ENCODE measurements at regions not wholly inside any gene's neighbourhood (a gene's known extent, or its start where the extent isn't known, plus 50 kb on each side); places are given as distances from the start of the nearest gene placed in this dataset.

DNA sequence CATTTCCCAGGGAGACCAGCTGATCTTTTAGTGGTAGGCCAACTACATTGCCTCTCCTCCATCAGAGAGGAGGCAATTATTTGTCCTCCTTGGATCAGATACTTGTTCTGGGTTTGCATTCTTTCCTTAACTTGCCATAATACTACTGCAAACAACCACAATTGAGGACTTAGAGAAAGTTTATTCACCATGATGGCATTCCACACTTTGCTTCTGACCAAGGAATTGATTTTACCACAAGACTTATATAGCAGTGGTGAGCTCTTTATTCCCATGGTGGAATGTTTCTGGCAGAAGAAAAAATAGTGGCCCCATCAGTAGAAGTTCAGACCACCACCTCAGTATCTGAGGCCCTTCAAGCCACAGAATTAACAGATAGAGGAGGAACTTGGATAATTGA lies 123.9 kb upstream of the PPP3CA start:
- no peaks in the 10 kb centered on the region for H3K9me3 ChIP-seq (replicated peaks; ENCODE audit: control insufficient read depth, insufficient read depth, low read length)
- H4K20me1 ChIP-seq (ENCODE audit: control insufficient read depth, insufficient read depth) = no peaks in the 10 kb centered on the region
- H3K79me2 ChIP-seq (ENCODE audit: control insufficient read depth, insufficient read depth, low read length) = no peaks in the 10 kb centered on the region
- in situ Hi-C loops (cut with MboI) (no loop called here), intact Hi-C loops (cut with micrococcal nuclease; ENCODE audit: unreplicated experiment) (no loop called here)
- no peak for DNase-seq (ENCODE audit: low read depth, low spot score)
- ATAC-seq = no peak
- no peaks in the 10 kb centered on the region for H3K36me3 ChIP-seq (ENCODE audit: control insufficient read depth in 2 of 2, insufficient read depth in 2 of 2, low read length in 1 of 2)
- H3K27ac ChIP-seq (ENCODE audit: control insufficient read depth, insufficient read depth) = no peak overlapping the region
- no peak overlapping the region for H2AFZ ChIP-seq (ENCODE audit: control insufficient read depth, low read depth, low read length)
- ChIA-PET RAD21 (ENCODE audit: unreplicated experiment) (no interaction called here), CTCF (no interaction called here), POLR2A (no interaction called here), SMC1A (ENCODE audit: uncharacterized antibody, unreplicated experiment) (no interaction called here)
- FAIRE-seq = no peak
- no peak overlapping the region for H3K4me3 ChIP-seq
- no TSS peak for BruUV-seq (replicated peaks)
- no peaks in the 10 kb centered on the region for H3K4me1 ChIP-seq (ENCODE audit: control insufficient read depth, insufficient read depth, low read length)
- TF ChIP-seq TAF1 (IDR thresholded peaks at IDR 0.05; ENCODE audit: borderline replicate concordance, low read depth, low read length) (no peak), ZBTB11 (CRISPR knock-in tag; IDR thresholded peaks at IDR 0.05) (no peak), HDAC6 (IDR thresholded peaks at IDR 0.05; ENCODE audit: unreplicated experiment) (no peak), SRF (IDR thresholded peaks at IDR 0.05; ENCODE audit: low read depth in 2 of 2, low read length in 2 of 2) (no peak), PML (IDR thresholded peaks at IDR 0.05; ENCODE audit: low read length) (no peak), RAD21 (IDR thresholded peaks at IDR 0.05; ENCODE audit: insufficient read depth, low read depth, low read length) (no peak), NRF1 (conservative IDR thresholded peaks at IDR 0.05; ENCODE audit: low read depth, low read length) (no peak), SIN3A (IDR thresholded peaks at IDR 0.05; ENCODE audit: low read depth, low read length) (no peak), GATAD2B (conservative IDR thresholded peaks at IDR 0.05; ENCODE audit: low read depth) (no peak), NR2C1 (IDR thresholded peaks at IDR 0.05) (no peak), CBFB (IDR thresholded peaks at IDR 0.05; ENCODE audit: low read depth) (no peak), TARDBP (IDR thresholded peaks at IDR 0.05; ENCODE audit: borderline replicate concordance) (no peak), MYC (IDR thresholded peaks at IDR 0.05; ENCODE audit: insufficient read depth, insufficient read length, insufficient replicate concordance, low read length, severe bottlenecking) (no peak), ATF7 (IDR thresholded peaks at IDR 0.05; ENCODE audit: low read depth) (no peak), MEF2B (IDR thresholded peaks at IDR 0.05; ENCODE audit: partially characterized antibody, poor library complexity, severe bottlenecking) (no peak), RUNX3 (IDR thresholded peaks at IDR 0.05; ENCODE audit: low read length) (no peak)
- TF ChIP-seq, protein P1, sequence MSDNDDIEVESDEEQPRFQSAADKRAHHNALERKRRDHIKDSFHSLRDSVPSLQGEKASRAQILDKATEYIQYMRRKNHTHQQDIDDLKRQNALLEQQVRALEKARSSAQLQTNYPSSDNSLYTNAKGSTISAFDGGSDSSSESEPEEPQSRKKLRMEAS (IDR thresholded peaks at IDR 0.05; ENCODE audit: low read depth, low read length) = no peak
- TF ChIP-seq, protein P2, sequence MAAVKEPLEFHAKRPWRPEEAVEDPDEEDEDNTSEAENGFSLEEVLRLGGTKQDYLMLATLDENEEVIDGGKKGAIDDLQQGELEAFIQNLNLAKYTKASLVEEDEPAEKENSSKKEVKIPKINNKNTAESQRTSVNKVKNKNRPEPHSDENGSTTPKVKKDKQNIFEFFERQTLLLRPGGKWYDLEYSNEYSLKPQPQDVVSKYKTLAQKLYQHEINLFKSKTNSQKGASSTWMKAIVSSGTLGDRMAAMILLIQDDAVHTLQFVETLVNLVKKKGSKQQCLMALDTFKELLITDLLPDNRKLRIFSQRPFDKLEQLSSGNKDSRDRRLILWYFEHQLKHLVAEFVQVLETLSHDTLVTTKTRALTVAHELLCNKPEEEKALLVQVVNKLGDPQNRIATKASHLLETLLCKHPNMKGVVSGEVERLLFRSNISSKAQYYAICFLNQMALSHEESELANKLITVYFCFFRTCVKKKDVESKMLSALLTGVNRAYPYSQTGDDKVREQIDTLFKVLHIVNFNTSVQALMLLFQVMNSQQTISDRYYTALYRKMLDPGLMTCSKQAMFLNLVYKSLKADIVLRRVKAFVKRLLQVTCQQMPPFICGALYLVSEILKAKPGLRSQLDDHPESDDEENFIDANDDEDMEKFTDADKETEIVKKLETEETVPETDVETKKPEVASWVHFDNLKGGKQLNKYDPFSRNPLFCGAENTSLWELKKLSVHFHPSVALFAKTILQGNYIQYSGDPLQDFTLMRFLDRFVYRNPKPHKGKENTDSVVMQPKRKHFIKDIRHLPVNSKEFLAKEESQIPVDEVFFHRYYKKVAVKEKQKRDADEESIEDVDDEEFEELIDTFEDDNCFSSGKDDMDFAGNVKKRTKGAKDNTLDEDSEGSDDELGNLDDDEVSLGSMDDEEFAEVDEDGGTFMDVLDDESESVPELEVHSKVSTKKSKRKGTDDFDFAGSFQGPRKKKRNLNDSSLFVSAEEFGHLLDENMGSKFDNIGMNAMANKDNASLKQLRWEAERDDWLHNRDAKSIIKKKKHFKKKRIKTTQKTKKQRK (IDR thresholded peaks at IDR 0.05; ENCODE audit: low read depth, low read length) = no peak
- TF ChIP-seq, protein P3, sequence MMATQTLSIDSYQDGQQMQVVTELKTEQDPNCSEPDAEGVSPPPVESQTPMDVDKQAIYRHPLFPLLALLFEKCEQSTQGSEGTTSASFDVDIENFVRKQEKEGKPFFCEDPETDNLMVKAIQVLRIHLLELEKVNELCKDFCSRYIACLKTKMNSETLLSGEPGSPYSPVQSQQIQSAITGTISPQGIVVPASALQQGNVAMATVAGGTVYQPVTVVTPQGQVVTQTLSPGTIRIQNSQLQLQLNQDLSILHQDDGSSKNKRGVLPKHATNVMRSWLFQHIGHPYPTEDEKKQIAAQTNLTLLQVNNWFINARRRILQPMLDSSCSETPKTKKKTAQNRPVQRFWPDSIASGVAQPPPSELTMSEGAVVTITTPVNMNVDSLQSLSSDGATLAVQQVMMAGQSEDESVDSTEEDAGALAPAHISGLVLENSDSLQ (IDR thresholded peaks at IDR 0.05) = no peak
- H3K27me3 ChIP-seq (replicated peaks in 1 of 2; ENCODE audit: control insufficient read depth in 2 of 2, insufficient read depth in 2 of 2, low read length in 1 of 2) = no peaks in the 10 kb centered on the region
- no peak overlapping the region for H3K9ac ChIP-seq (ENCODE audit: control insufficient read depth, insufficient read depth, low read length)
- no peak overlapping the region for H3K4me2 ChIP-seq (ENCODE audit: control insufficient read depth, insufficient read depth)
